Liver (tissue), 8 donors: ENCODE measurements at regions not wholly inside any gene's neighbourhood (a gene's known extent, or its start where the extent isn't known, plus 50 kb on each side); places are given as distances from the start of the nearest gene placed in this dataset.

Experiments used
- DNase-seq: peaks from one replicate; pipeline ENCODE4 v3.0.0-alpha.2; 2017; ENCODE audit warnings: low spot score
- H3K27ac ChIP-seq, 2 donors: one replicate each; pipeline ENCODE4 v1.7.0; 2013; ENCODE audit warnings: inconsistent platforms in 2 of 2, low read length in 2 of 2, control low read depth in 1 of 2, low read depth in 1 of 2, mild to moderate bottlenecking in 1 of 2
- H3K27me3 ChIP-seq, 4 donors: one replicate each; pipeline versions ENCODE4 v1.6.1 to v1.7.0; 2013; ENCODE audit warnings: low read length in 3 of 4, inconsistent platforms in 1 of 4, mild to moderate bottlenecking in 1 of 4, moderate library complexity in 1 of 4; ENCODE audit not compliant: control insufficient read depth in 4 of 4, insufficient read depth in 4 of 4
- H3K36me3 ChIP-seq, 4 donors: one replicate each; pipeline versions ENCODE4 v1.6.1 to v1.7.0; 2013; ENCODE audit warnings: low read length in 3 of 4, mild to moderate bottlenecking in 3 of 4, low read depth in 1 of 4, moderate library complexity in 1 of 4; ENCODE audit not compliant: control insufficient read depth in 4 of 4, insufficient read depth in 3 of 4
- H3K4me1 ChIP-seq, 4 donors: one replicate each; pipeline versions ENCODE4 v1.6.1 to v1.7.0; 2013; ENCODE audit warnings: low read length in 3 of 4, mild to moderate bottlenecking in 3 of 4, moderate library complexity in 1 of 4; ENCODE audit not compliant: control insufficient read depth in 4 of 4, insufficient read depth in 4 of 4
- H3K4me3 ChIP-seq, 3 donors: one replicate each; pipeline versions ENCODE4 v1.6.1 to v1.7.0; 2013; ENCODE audit warnings: low read length in 3 of 3, control low read depth in 1 of 3, low read depth in 1 of 3, mild to moderate bottlenecking in 1 of 3
- H3K9ac ChIP-seq, 2 donors: one replicate each; pipeline ENCODE4 v1.7.0; 2013; ENCODE audit warnings: low read length in 2 of 2, mild to moderate bottlenecking in 2 of 2, moderate library complexity in 2 of 2, control low read depth in 1 of 2, low read depth in 1 of 2
- H3K9me3 ChIP-seq, 4 donors: one replicate each; pipeline versions ENCODE4 v1.6.1 to v1.7.0; 2013; ENCODE audit warnings: low read length in 3 of 4; ENCODE audit not compliant: control insufficient read depth in 4 of 4
- EGR1 ChIP-seq, 2 donors: IDR thresholded peaks; 2 replicates each; pipeline ENCODE4 v1.6.1; 2016 to 2018; ENCODE audit warnings: antibody characterized with exemption in 2 of 2, low read depth in 2 of 2
- FOXA1 ChIP-seq: IDR thresholded peaks from 2 replicates; pipeline ENCODE4 v1.6.1; 2016; ENCODE audit warnings: antibody characterized with exemption
- FOXA2 ChIP-seq: IDR thresholded peaks from 2 replicates; pipeline ENCODE4 v1.6.1; 2016; ENCODE audit warnings: antibody characterized with exemption
- GABPA ChIP-seq, 2 donors: IDR thresholded peaks in 1 of 2; conservative IDR thresholded peaks in 1 of 2; 2 replicates each; pipeline ENCODE4 v1.6.1; 2016; ENCODE audit warnings: antibody characterized with exemption in 2 of 2, mild to moderate bottlenecking in 1 of 2, moderate library complexity in 1 of 2
- HNF4A ChIP-seq, 2 donors: conservative IDR thresholded peaks; 2 replicates each; pipeline ENCODE4 v1.6.1; 2016; ENCODE audit warnings: antibody characterized with exemption in 2 of 2, mild to moderate bottlenecking in 2 of 2
- HNF4G ChIP-seq: IDR thresholded peaks from 2 replicates; pipeline ENCODE4 v1.6.1; 2016; ENCODE audit warnings: antibody characterized with exemption
- JUND ChIP-seq, 2 donors: IDR thresholded peaks; 2 replicates each; pipeline ENCODE4 v1.6.1; 2016; ENCODE audit warnings: antibody characterized with exemption in 2 of 2
- MAX ChIP-seq: IDR thresholded peaks from 2 replicates; pipeline ENCODE4 v1.6.1; 2016; ENCODE audit warnings: antibody characterized with exemption
- NR2F2 ChIP-seq: IDR thresholded peaks from 2 replicates; pipeline ENCODE4 v1.6.1; 2016; ENCODE audit warnings: antibody characterized with exemption
- REST ChIP-seq: IDR thresholded peaks from 2 replicates; pipeline ENCODE4 v1.6.1; 2016; ENCODE audit warnings: antibody characterized with exemption, mild to moderate bottlenecking
- RXRA ChIP-seq, 2 donors: IDR thresholded peaks; 2 replicates each; pipeline ENCODE4 v1.6.1; 2017 to 2018; ENCODE audit warnings: antibody characterized with exemption in 2 of 2, mild to moderate bottlenecking in 1 of 2
- SP1 ChIP-seq: IDR thresholded peaks from 2 replicates; pipeline ENCODE4 v1.6.1; 2018; ENCODE audit warnings: antibody characterized with exemption, mild to moderate bottlenecking
- TAF1 ChIP-seq: conservative IDR thresholded peaks from 2 replicates; pipeline ENCODE4 v1.6.1; 2016; ENCODE audit warnings: antibody characterized with exemption, mild to moderate bottlenecking
- YY1 ChIP-seq: IDR thresholded peaks from 2 replicates; pipeline ENCODE4 v1.6.1; 2016; ENCODE audit warnings: antibody characterized with exemption, mild to moderate bottlenecking
- WGBS: extraction: QIAGEN DNeasy Blood & Tissue Kit; methylation state at CpG from one replicate; pipeline ENCODE4 v1.1.7; 2013; 5-methylcytosine and 5-hydroxymethylcytosine counted together
- TF ChIP-seq, protein P1 (sequence below): IDR thresholded peaks from 2 replicates; pipeline ENCODE4 v1.6.1; 2016; ENCODE audit warnings: antibody characterized with exemption
- TF ChIP-seq, protein P2 (sequence below): fragments of 150-350 bp; IDR thresholded peaks from 2 replicates; pipeline ENCODE4 v1.5.1; 2017; ENCODE audit warnings: improper control_type of control experiment, low read depth, low read length; ENCODE audit not compliant: missing input control
- TF ChIP-seq, protein P3 (sequence below): IDR thresholded peaks from 2 replicates; pipeline ENCODE4 v1.6.1; 2016; ENCODE audit warnings: antibody characterized with exemption
- donor health status: healthy.
- donor health status: healthy.
- donor health status: healthy.
- donor health status: healthy.
- donor health status: healthy.

DNA sequence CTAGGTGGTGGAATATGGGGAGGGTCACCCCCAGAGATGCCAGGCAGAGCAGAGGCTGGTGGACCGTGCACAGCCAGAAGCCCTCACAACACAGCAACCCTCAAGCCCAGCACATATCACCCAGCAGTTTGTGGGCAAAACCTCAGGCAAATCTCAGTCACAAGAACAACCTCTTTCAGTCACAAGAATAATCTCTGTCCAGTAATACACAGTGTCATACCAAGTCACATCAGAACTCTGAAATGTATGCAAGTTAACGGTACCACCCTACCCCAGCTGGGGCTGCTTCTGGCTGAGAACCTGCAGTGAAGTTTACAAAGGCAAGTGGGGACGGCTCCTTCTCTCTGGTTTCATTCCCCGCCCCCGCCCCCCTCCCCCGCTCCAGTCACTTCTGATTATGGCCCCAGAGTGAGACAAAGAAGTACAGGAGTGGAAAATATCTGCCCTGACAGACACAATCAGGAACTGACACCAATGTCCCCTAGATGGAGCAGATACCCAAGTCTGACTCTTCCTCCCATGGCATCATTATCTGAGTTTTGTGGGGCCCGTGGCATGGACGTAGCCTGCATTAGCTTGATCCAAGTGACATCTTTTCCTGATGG is 480.9 kb upstream of the TMEM132C start:
- TF ChIP-seq EGR1 (IDR thresholded peaks at IDR 0.05; ENCODE audit: low read depth in 2 of 2) (no peak), YY1 (no peak), FOXA1 (no peak), NR2F2 (no peak), HNF4A (conservative IDR thresholded peaks at IDR 0.05) (no peak), SP1 (no peak), FOXA2 (no peak), TAF1 (no peak), HNF4G (no peak), GABPA (IDR thresholded peaks at IDR 0.05 in 1 of 2, conservative IDR thresholded peaks at IDR 0.05 in 1 of 2) (no peak), RXRA (IDR thresholded peaks at IDR 0.05) (no peak), MAX (no peak), JUND (IDR thresholded peaks at IDR 0.05) (no peak), REST (no peak)
- TF ChIP-seq, protein P1, sequence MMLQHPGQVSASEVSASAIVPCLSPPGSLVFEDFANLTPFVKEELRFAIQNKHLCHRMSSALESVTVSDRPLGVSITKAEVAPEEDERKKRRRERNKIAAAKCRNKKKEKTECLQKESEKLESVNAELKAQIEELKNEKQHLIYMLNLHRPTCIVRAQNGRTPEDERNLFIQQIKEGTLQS, result no peak
- TF ChIP-seq, protein P2, sequence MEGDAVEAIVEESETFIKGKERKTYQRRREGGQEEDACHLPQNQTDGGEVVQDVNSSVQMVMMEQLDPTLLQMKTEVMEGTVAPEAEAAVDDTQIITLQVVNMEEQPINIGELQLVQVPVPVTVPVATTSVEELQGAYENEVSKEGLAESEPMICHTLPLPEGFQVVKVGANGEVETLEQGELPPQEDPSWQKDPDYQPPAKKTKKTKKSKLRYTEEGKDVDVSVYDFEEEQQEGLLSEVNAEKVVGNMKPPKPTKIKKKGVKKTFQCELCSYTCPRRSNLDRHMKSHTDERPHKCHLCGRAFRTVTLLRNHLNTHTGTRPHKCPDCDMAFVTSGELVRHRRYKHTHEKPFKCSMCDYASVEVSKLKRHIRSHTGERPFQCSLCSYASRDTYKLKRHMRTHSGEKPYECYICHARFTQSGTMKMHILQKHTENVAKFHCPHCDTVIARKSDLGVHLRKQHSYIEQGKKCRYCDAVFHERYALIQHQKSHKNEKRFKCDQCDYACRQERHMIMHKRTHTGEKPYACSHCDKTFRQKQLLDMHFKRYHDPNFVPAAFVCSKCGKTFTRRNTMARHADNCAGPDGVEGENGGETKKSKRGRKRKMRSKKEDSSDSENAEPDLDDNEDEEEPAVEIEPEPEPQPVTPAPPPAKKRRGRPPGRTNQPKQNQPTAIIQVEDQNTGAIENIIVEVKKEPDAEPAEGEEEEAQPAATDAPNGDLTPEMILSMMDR, result no peak
- TF ChIP-seq, protein P3, sequence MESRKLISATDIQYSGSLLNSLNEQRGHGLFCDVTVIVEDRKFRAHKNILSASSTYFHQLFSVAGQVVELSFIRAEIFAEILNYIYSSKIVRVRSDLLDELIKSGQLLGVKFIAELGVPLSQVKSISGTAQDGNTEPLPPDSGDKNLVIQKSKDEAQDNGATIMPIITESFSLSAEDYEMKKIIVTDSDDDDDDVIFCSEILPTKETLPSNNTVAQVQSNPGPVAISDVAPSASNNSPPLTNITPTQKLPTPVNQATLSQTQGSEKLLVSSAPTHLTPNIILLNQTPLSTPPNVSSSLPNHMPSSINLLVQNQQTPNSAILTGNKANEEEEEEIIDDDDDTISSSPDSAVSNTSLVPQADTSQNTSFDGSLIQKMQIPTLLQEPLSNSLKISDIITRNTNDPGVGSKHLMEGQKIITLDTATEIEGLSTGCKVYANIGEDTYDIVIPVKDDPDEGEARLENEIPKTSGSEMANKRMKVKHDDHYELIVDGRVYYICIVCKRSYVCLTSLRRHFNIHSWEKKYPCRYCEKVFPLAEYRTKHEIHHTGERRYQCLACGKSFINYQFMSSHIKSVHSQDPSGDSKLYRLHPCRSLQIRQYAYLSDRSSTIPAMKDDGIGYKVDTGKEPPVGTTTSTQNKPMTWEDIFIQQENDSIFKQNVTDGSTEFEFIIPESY, result no peak
- Histone ChIP-seq H3K27ac (no peak overlapping the region), H3K4me3 (no peak overlapping the region), H3K4me1 (no peaks in the 10 kb centered on the region), H3K9me3 (no peaks in the 10 kb centered on the region), H3K9ac (no peak overlapping the region), H3K27me3 (peaks cover 0 to 5% (median 0%) of the 10 kb centered on the region in 4 donors), H3K36me3 (no peaks in the 10 kb centered on the region)
- 56% methylated on average over 8 of the region's 8 CpGs for WGBS
- DNase-seq, result no peak
